C4-2B (cell line): ENCODE measurements at regions not wholly inside any gene's neighbourhood (a gene's known extent, or its start where the extent isn't known, plus 50 kb on each side); places are given as distances from the start of the nearest gene placed in this dataset.

Experiments used
- H3K27ac ChIP-seq: fragments of 450-650 bp; 2 replicates; pipeline ENCODE4 v1.5.1; 2017
- CTCF ChIP-seq: fragments of 450-650 bp; conservative IDR thresholded peaks from 2 replicates; pipeline ENCODE4 v1.5.1; 2017; ENCODE audit warnings: mild to moderate bottlenecking
- ZFX ChIP-seq: fragments of 450-650 bp; IDR thresholded peaks from 2 replicates; pipeline ENCODE4 v1.6.1; 2017

DNA sequence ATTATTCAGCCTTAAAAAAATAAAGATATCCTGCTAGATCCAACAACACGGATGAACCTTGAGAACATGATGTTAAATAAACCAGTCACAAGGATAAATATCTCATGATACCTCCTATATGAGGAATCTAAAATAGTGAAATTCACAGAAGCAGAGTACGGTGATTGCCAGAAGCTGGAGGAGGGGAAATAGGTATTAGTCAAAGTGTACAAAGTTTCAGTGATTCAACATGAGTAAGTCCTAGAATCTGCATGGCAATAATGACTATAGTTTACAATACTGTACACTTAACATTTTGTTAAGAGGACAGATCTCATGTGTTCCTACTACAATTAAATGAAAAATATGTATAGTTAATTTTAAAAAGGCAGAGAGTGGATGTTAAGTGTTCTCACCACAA is 206.6 kb upstream of the SLC10A2 start:
- TF ChIP-seq ZFX, result no peak
- no peak overlapping the region for H3K27ac ChIP-seq

DNA sequence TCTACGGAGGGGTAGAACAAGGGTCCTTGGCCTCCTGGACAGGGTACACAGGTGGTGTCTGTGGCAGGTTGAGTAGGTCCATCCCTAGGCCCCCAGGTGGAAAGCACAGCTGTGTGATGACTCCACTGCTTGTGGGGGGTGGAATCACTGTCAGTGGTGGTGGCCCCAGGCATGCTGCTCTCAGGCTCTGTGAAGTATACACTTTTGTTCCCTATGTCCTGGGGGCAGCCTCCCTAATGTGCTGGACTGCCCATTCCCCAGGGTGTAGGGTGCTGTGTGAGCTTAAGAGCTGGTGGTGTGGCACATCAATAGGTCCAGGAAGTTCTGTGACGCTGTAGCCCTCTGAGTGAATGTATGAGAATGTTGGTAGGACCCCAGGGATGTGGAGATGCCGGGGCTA is 197.2 kb upstream of the SLC10A2 start:
- H3K27ac ChIP-seq, result no peak overlapping the region
- TF ChIP-seq CTCF (no peak), ZFX (no peak)

GRCh38 chr13:103255587-103256301 is 189.5 kb upstream of the SLC10A2 start:
- TF ChIP-seq CTCF (no peak), ZFX (no peak)
- no peak overlapping the region for H3K27ac ChIP-seq

- no peak overlapping the region for H3K27ac ChIP-seq
- TF ChIP-seq CTCF (no peak), ZFX (no peak)
Measured at GRCh38 chr13:103250071-103250470, 183.9 kb upstream of the SLC10A2 start.

DNA sequence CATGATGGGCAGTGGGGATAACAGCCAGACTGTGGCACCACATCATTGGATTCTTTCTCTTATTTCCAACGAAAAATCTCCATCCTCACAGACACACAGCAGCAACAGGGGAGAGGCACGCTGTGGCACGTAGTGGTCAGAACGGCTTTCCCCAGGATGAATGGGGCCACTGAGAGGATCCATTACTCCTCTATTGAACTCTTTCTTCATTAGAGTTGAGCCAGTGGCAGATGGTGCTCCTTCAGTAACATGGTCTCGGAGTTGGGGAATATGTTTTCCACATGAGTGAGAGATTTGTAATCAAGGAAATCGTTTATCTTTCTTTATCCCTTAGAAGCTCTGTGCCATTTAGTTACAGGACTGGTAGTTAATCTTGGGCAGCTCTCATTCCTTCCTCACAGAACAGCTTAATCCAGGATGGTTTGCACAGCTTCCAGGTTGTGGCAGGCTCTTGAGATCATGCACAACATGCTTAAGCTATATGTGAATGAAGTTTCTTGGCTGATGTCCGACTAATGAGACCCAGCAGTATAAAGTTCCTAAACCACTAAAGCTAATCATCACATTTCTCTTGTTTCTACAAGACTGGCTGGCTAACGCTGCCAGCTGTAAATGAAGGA is 180.5 kb upstream of the SLC10A2 start:
- no peak for TF ChIP-seq CTCF
- TF ChIP-seq ZFX, result no peak
- H3K27ac ChIP-seq, result no peak overlapping the region

GRCh38 chr13:103243495-103243894 is 177.3 kb upstream of the SLC10A2 start:
- TF ChIP-seq CTCF, result no peak
- TF ChIP-seq ZFX, result no peak
- no peak overlapping the region for H3K27ac ChIP-seq

- TF ChIP-seq ZFX (no peak), CTCF (no peak)
- H3K27ac ChIP-seq, result no peak overlapping the region
Measured at GRCh38 chr13:103238441-103238840, 172.2 kb upstream of the SLC10A2 start.

DNA sequence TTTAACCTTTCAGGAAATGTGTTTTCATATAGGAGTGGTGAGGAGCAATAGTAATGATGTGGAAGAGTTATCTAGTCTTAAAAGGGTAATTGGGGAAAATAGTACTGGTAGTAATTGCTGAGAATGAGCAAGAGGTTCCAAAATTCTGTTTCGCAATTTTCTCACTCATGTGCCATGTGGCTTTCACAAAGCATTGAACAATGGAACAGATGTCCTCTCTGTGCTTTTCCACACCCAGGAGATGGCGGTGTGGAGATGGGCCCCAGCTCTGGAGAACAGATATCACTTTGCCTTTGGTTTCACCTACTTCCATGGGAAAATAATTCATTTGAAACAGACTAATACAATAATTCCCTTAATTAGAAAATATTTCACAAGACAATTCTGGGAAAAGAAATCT is 170.0 kb upstream of the SLC10A2 start:
- H3K27ac ChIP-seq, result no peak overlapping the region
- TF ChIP-seq ZFX (no peak), CTCF (peak; percentile 18; the same call in 1 of the 2 replicates)
